CD4-positive, alpha-beta T cell treated with Interleukin-12 subunit alpha and Interleukin-12 subunit beta, for 1 hour (primary cell): ENCODE measurements at regions not wholly inside any gene's neighbourhood (a gene's known extent, or its start where the extent isn't known, plus 50 kb on each side); places are given as distances from the start of the nearest gene placed in this dataset.

Experiments used
- DNase-seq: peaks from one replicate; pipeline ENCODE4 v3.0.0-alpha.2; 2020

- DNase-seq = no peak
These were observed 1376.4 kb downstream of the CDH11 start for GRCh38 chr16:63745456-63745855.

GRCh38 chr16:63744077-63744874 is 1377.6 kb downstream of the CDH11 start:
- DNase-seq = no peak

DNA sequence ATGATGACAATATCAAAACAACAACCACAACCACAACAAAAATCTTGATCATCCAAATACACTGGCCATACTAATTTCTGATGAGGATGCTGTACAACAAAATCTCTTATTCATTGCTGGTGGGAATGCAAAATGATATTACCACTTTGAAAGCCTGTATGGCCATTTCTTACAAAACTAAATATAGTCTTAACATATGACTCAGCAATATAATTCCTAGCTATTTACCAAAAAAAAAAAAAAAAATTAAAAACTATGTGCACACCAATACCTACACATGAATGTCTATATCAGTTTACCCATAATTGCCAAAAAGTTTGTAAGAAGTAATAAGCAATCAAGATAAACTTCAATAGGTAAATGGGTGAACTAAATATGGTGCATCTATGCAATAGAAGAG is 1379.7 kb downstream of the CDH11 start:
- no peak for DNase-seq

DNA sequence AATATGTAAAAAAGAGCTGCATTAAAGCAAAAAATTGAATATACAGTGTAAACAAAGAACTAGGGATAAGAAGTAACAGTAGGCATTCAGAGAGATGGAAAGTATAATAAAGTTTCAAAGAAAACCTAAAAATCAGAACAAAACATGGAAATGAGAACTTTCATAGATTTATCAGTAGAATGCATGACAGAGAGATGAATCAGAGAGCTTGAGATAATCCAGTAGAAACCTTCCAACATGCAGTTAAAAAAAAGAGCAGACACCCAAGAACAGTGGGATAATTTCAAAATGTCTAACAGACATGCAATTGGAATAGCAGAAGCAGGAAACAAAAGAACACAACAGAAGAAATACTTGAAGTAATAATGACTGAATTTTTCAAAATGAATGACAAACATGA is 1384.2 kb downstream of the CDH11 start:
- DNase-seq = no peak

DNA sequence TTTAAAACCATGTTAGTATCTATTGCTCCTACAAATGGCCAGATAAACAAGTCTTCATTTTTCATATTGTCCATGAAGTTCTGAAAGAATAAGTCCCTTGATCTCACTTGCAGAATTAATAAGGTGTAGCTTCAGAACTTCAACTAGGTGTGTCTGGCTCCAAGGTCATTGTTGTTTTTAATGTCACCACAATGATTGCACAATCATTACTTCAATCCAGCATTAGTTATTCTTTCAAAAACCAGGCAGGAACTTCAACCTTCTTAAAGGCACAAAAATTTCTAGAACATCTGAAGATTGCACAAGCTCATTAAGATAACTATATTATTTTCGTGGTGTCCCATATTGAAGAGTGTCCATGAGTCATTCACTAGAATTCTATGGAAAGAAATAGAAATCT is 1386.4 kb downstream of the CDH11 start:
- no peak for DNase-seq

DNA sequence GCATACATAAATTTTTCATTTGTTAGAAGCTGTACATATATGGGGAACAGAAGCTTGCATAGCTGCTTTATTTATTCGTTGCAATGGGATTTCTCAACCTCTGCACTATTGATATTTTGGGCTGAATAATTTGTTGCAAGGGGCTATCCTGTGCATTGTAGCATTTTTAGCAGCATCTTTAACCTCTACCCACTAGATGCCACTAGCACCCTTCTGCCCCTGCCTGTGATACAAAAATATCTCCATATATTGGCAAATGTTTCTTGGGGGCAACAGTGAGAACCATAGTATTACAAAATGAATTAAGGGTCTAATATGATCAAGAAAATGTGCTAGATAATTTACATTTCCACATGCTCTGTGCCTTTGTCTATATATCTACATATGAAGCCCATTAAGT is 1401.0 kb downstream of the CDH11 start:
- no peak for DNase-seq

DNA sequence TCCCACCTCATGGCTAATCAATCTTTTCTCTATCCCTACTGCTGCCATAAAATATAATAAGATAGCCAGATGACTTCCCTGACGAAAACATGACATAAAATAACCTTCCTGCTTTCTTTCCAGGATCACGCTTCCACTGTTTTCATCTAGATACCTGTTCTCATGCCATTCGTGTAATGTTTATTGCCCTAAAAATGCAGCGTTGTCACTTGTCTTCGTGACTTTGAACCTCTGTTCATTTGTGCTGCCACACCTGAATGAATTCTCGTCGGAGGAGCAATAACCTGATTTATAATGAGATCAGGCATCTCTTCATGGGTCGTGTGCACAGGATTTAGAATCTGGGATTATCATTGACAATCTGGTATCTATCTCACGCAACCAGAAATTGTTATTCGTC is 1401.9 kb downstream of the CDH11 start:
- DNase-seq = no peak

DNA sequence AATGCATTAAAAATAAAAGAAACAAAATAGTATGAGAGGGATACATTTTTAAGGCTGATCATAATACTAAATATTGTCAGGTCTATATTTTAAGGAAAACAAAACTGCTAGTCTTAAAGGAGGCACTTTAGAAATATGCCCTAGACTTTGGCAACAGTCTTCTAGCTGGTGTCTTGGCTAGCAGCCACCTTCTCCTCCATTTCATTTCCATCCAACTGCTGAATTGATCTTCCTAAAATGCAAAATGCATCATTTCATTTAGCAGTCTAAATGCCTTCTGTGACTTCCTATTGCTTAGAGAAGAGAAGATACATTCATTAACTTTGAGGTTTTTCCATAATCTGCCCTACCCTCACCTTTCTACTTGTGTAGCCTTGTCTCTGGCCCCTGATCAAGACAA is 1404.1 kb downstream of the CDH11 start:
- DNase-seq = no peak

DNA sequence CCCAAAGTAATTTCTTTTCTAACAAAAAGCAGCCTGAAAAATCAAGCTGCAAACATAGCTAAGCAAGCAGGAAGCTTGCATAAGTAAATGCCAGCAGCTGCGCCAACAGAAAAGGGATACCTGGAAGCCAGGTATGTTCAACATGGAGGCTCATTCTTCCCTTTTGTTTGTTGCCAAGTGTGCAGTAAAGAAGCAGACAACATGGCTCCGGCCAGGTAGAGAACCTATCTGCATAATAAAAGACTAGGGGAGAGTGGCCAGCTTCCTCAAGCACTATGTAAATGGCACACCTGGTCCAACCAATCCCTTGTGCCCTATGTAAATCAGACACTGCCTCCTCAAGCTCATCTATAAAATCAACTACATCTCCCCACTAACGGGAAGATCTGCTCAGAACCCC is 1407.0 kb downstream of the CDH11 start:
- DNase-seq = no peak

GRCh38 chr16:63712725-63713124 is 1409.1 kb downstream of the CDH11 start:
- no peak for DNase-seq

- no peak for DNase-seq
These were observed 1418.3 kb downstream of the CDH11 start for GRCh38 chr16:63703612-63704011.

DNA sequence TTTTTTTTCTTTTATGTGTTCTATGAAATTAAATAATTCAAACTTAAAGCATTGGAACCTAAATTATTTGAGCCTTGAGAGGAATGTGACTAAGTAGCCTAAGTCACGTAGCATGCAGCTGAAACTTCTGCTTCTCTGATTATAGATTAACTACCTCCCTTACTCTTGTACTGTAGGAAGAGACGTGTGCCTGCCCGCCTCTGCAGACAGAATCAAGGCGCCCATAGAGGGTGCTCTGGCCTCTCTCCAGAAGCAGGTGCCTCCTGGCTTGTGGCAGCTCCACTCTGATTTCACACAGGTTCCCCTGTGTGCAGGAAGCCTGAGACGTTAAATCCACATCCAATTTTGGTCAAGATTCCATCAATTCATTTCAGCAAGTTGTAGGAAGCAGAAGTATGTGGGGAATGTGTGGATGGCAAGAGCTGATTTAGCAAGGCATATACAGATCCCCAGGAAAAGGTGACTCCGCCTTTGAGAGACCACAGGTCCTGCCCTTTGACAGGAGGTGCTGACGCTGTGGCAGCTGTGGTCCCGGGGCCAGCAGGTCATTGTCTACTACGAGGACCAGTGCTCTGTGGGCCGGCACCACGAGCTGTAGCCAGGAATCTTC is 1418.8 kb downstream of the CDH11 start:
- DNase-seq = no peak

DNA sequence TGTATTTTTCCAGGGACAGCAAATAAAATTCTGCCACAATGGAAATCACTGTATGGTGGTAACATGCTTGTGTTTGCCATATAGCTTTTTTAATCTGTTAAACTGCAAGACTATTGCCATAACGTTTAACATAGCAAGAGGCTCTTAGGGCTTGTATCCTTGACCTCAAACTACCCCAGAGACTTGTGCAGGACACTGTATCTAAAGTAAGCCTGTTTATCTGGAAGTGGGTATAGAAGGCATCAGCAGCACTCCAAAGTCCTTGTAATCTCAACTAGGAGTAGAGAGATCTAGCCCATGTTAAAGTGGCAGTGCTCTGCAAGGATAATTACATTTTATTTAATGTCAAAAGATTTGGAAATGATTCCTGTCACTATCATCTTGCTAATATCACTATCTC is 1424.1 kb downstream of the CDH11 start:
- no peak for DNase-seq

GRCh38 chr16:63695347-63695746 is 1426.5 kb downstream of the CDH11 start:
- no peak for DNase-seq

DNA sequence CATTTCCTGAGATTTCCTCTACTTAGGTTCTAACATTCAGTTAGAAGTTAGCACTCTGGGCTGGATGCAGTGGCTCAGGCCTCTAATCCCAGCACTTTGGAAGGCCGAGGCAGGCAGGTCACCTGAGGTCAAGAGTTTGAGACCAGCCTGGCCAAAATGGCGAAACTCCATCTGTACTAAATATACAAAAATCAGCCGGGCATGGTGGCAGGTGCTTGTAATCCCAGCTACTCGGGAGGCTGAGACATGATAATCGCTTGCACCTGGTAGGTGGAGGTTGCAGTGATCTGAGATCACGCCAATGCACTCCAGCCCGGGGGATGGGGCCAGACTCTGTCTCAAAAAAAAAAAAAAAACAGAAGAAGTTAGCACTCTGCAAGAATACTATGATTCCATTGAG is 1430.9 kb downstream of the CDH11 start:
- no peak for DNase-seq

DNA sequence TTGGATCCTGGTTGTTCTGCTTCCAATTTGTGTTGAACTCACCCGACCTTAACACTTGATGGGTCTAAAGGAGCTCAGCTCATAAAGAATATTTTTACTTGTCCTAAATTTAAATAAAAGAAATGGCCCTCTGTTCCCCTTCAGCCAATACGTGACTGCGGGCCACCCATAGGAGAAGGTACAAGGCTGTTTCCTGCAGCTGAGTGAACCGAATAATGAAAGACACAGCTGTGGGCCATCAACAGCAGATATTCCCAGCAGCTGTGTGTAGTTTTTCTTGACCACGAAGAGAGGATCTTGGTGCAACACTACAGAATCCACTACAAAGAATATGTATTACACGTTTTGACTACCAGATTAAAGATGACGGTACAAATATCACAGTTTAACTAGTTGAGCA is 1431.6 kb downstream of the CDH11 start:
- DNase-seq = no peak

GRCh38 chr16:63689068-63689467 is 1432.8 kb downstream of the CDH11 start:
- DNase-seq = no peak

- DNase-seq = no peak
These were observed 1437.4 kb downstream of the CDH11 start for GRCh38 chr16:63684149-63685101.

- DNase-seq = no peak
These were observed 1439.0 kb downstream of the CDH11 start for GRCh38 chr16:63682844-63683243.

DNA sequence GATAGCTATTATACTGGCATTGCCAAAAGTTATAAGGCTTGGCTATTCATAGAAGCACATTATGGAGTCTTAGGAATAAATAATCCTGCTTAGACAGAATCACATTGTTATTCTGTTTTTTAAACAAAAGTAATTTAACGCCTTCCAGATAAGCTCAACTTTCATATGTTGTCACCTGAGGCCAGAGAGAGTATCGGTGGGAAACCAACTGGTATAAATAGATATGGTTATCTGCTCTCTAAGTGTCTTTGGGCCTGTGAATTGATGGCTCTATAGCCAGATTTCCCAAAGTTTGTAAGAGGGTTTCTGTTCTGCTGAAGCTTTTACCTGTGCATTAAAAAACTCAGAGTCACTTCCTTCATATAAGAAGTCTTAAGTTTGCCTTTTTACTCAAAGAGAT is 1449.4 kb downstream of the CDH11 start:
- DNase-seq = no peak

GRCh38 chr16:63663155-63663554 is 1458.7 kb downstream of the CDH11 start:
- DNase-seq = no peak

GRCh38 chr16:63655846-63656245 is 1466.0 kb downstream of the CDH11 start:
- no peak for DNase-seq

GRCh38 chr16:63653044-63653839 is 1468.6 kb downstream of the CDH11 start:
- no peak for DNase-seq
